Mesothelial cell of epicardium (in vitro differentiated cells): ENCODE measurements at regions not wholly inside any gene's neighbourhood (a gene's known extent, or its start where the extent isn't known, plus 50 kb on each side); places are given as distances from the start of the nearest gene placed in this dataset.

Experiments
- DNase-seq, 2 experiments: peaks; one replicate each; pipeline ENCODE4 v3.0.0; 2021; ENCODE audit warnings: low spot score in 2 of 2; ENCODE audit not compliant: unreplicated experiment in 2 of 2
- H3K27ac Mint-ChIP-seq: 2 replicates; pipeline ENCODE4 v1.8.0; 2021; ENCODE audit warnings: mixed read lengths
- H3K27me3 Mint-ChIP-seq: 2 replicates; pipeline ENCODE4 v1.8.0; 2021; ENCODE audit warnings: low read depth, mixed read lengths
- H3K36me3 Mint-ChIP-seq: 2 replicates; pipeline ENCODE4 v1.8.0; 2021; ENCODE audit warnings: mixed read lengths
- H3K4me1 Mint-ChIP-seq: 2 replicates; pipeline ENCODE4 v1.8.0; 2021; ENCODE audit warnings: mixed read lengths
- H3K4me3 Mint-ChIP-seq: 2 replicates; pipeline ENCODE4 v1.8.0; 2021; ENCODE audit warnings: mild to moderate bottlenecking, moderate library complexity, mixed read lengths
- H3K9me3 Mint-ChIP-seq: 2 replicates; pipeline ENCODE4 v1.8.0; 2021; ENCODE audit warnings: mixed read lengths
- CTCF ChIP-seq: fragments of 200-600 bp; sonication (generic); IDR thresholded peaks from one replicate; pipeline ENCODE4 v1.5.0; 2021; ENCODE audit warnings: antibody characterized with exemption; ENCODE audit not compliant: unreplicated experiment

DNA sequence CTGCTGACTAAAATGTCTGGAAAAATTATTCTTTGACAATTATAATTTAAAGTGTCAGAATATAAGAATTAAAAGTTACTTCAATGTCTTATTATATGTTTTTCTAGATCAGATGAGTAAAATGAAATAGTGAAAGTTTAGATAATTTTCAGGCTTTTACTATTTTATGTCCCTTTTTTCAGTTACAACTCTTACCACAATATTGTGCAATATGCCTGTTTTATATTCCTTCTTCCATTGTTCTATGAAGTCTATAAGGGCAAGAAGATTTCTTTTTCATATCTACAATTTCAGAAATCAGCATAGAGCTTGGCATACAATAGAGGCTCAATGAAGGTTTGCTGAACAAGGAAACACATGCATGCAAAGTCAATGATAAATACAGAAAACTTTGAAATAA is 401.2 kb upstream of the HTR1E start:
- Mint-ChIP-seq H3K9me3 (peaks cover 9% of the 10 kb centered on the region), H3K4me3 (no peak overlapping the region), H3K27me3 (no peaks in the 10 kb centered on the region), H3K36me3 (no peaks in the 10 kb centered on the region), H3K4me1 (no peaks in the 10 kb centered on the region), H3K27ac (no peak overlapping the region)
- no peak for TF ChIP-seq CTCF
- no peak for DNase-seq

GRCh38 chr6:86535100-86535499 is 402.2 kb upstream of the HTR1E start:
- no peak for DNase-seq
- no peaks in the 10 kb centered on the region for H3K36me3 Mint-ChIP-seq
- H3K4me1 Mint-ChIP-seq = no peaks in the 10 kb centered on the region
- H3K27ac Mint-ChIP-seq = no peak overlapping the region
- no peaks in the 10 kb centered on the region for H3K27me3 Mint-ChIP-seq
- H3K4me3 Mint-ChIP-seq = no peak overlapping the region
- H3K9me3 Mint-ChIP-seq = peaks cover 9% of the 10 kb centered on the region
- TF ChIP-seq CTCF = no peak

GRCh38 chr6:86529635-86530034 is 407.7 kb upstream of the HTR1E start:
- DNase-seq = no peak
- Mint-ChIP-seq H3K36me3 (no peaks in the 10 kb centered on the region), H3K4me3 (no peak overlapping the region), H3K27ac (no peak overlapping the region), H3K4me1 (no peaks in the 10 kb centered on the region), H3K27me3 (no peaks in the 10 kb centered on the region), H3K9me3 (peaks cover 27% of the 10 kb centered on the region)
- TF ChIP-seq CTCF = no peak

DNA sequence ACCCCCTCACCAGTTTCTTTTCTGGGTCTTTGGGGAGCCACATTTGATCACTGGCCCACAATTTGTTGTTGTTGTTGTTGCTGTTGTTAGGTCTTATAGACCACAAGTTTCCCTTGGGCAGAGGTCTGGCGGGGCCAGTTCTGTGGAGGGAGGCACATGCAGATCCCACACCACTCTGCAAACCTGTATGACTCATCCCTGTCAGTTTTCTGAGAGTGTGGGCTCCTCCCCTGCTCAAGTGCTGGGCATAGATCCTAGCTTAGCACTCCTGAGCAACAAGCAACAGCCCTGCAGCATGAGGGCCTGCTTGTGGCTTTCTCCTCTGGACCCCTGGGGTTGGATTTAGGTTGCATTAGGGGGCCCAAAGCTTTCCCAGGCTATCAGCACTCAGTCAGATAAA is 411.1 kb upstream of the HTR1E start:
- H3K27me3 Mint-ChIP-seq = no peaks in the 10 kb centered on the region
- no peak overlapping the region for H3K4me3 Mint-ChIP-seq
- TF ChIP-seq CTCF = no peak
- no peaks in the 10 kb centered on the region for H3K36me3 Mint-ChIP-seq
- no peaks in the 10 kb centered on the region for H3K4me1 Mint-ChIP-seq
- DNase-seq = no peak
- peaks cover 48% of the 10 kb centered on the region for H3K9me3 Mint-ChIP-seq
- no peak overlapping the region for H3K27ac Mint-ChIP-seq

- no peak for DNase-seq
- no peaks in the 10 kb centered on the region for H3K4me1 Mint-ChIP-seq
- no peak overlapping the region for H3K4me3 Mint-ChIP-seq
- peaks cover 6% of the 10 kb centered on the region for H3K9me3 Mint-ChIP-seq
- H3K27me3 Mint-ChIP-seq = no peaks in the 10 kb centered on the region
- H3K27ac Mint-ChIP-seq = no peak overlapping the region
- H3K36me3 Mint-ChIP-seq = no peaks in the 10 kb centered on the region
- TF ChIP-seq CTCF = no peak
Measured at GRCh38 chr6:86516087-86516486, 421.2 kb upstream of the HTR1E start.

GRCh38 chr6:86511962-86512361 is 425.4 kb upstream of the HTR1E start:
- H3K36me3 Mint-ChIP-seq = peaks cover 2% of the 10 kb centered on the region
- H3K9me3 Mint-ChIP-seq = peaks cover 25% of the 10 kb centered on the region
- no peaks in the 10 kb centered on the region for H3K4me1 Mint-ChIP-seq
- no peak for TF ChIP-seq CTCF
- no peak overlapping the region for H3K27ac Mint-ChIP-seq
- H3K27me3 Mint-ChIP-seq = no peaks in the 10 kb centered on the region
- H3K4me3 Mint-ChIP-seq = no peak overlapping the region
- no peak for DNase-seq
